IMR-90 (cell line): ENCODE measurements at regions not wholly inside any gene's neighbourhood (a gene's known extent, or its start where the extent isn't known, plus 50 kb on each side); places are given as distances from the start of the nearest gene placed in this dataset.

Experiments
- ATAC-seq: fragments of 200-7000 bp; cut with Tn5 transposase; 2 replicates; pipeline ENCODE4 v1.9.1; 2020; ENCODE audit warnings: low read depth, mild to moderate bottlenecking, moderate library complexity
- BruUV-seq: library from RNA; stranded (reverse); fragments of 400-500 nt; replicated peaks from 2 replicates; lab custom pipeline; 2021; lab: Mats Ljungman, UMichigan
- CTCF ChIA-PET: fragments of 300-600 bp; formaldehyde crosslinking; extraction: SDS; loops from one replicate; lab custom pipeline; 2021; ENCODE audit warnings: antibody characterized with exemption; lab: Yijun Ruan, JAX
- POLR2A ChIA-PET: fragments of 300-600 bp; sonication (Branson Sonifier 250); formaldehyde crosslinking; loops from one replicate; lab custom pipeline; 2022; ENCODE audit warnings: antibody characterized with exemption; ENCODE audit not compliant: unreplicated experiment; lab: Charles Lee
- DNase-seq: peaks from one replicate; pipeline ENCODE4 v3.0.0; 2013
- H2AFZ ChIP-seq: replicated peaks from 2 replicates; pipeline ENCODE3; 2013; ENCODE audit warnings: low read length, mild to moderate bottlenecking; ENCODE audit not compliant: poor library complexity
- H2AK5ac ChIP-seq: 2 replicates; pipeline ENCODE4 v1.6.1; 2013; ENCODE audit warnings: low read depth, low read length, inconsistent platforms
- H2AK9ac ChIP-seq: replicated peaks from 2 replicates; pipeline ENCODE3; 2013; ENCODE audit warnings: mild to moderate bottlenecking, low read depth, low read length, moderate library complexity; ENCODE audit not compliant: poor library complexity
- H2BK120ac ChIP-seq: 2 replicates; pipeline ENCODE4 v1.6.1; 2013; ENCODE audit warnings: low read depth, low read length, inconsistent platforms
- H2BK15ac ChIP-seq: 3 replicates; pipeline ENCODE4 v1.6.1; 2013; ENCODE audit warnings: low read depth, low read length, inconsistent platforms
- H2BK20ac ChIP-seq: 2 replicates; pipeline ENCODE4 v1.6.1; 2013; ENCODE audit warnings: low read depth, mild to moderate bottlenecking, inconsistent platforms, low read length, moderate library complexity
- H2BK5ac ChIP-seq: 2 replicates; pipeline ENCODE4 v1.6.1; 2013; ENCODE audit warnings: mild to moderate bottlenecking, low read depth, low read length, inconsistent platforms; ENCODE audit not compliant: poor library complexity, severe bottlenecking
- H3K14ac ChIP-seq: replicated peaks from 2 replicates; pipeline ENCODE4 v1.6.1; 2013; ENCODE audit warnings: low read depth, low read length, inconsistent platforms
- H3K18ac ChIP-seq: 2 replicates; pipeline ENCODE4 v1.6.1; 2013; ENCODE audit warnings: low read depth, low read length, control low read depth
- H3K23ac ChIP-seq: 2 replicates; pipeline ENCODE4 v1.6.1; 2013; ENCODE audit warnings: low read depth, low read length, inconsistent platforms
- H3K27ac ChIP-seq: 2 replicates; pipeline ENCODE4 v1.5.1; 2013; ENCODE audit warnings: mild to moderate bottlenecking, control low read depth, low read length; ENCODE audit not compliant: insufficient read depth
- H3K27me3 ChIP-seq: 2 replicates; pipeline ENCODE4 v1.6.1; 2013; ENCODE audit warnings: low read length; ENCODE audit not compliant: control insufficient read depth, insufficient read depth
- H3K36me3 ChIP-seq: 2 replicates; pipeline ENCODE4 v1.6.1; 2013; ENCODE audit warnings: low read length, mixed read lengths; ENCODE audit not compliant: control insufficient read depth, insufficient read depth
- H3K4ac ChIP-seq: 2 replicates; pipeline ENCODE4 v1.6.1; 2013; ENCODE audit warnings: low read depth, low read length, inconsistent platforms
- H3K4me1 ChIP-seq: 2 replicates; pipeline ENCODE4 v1.6.1; 2013; ENCODE audit warnings: low read length, mixed read lengths; ENCODE audit not compliant: control insufficient read depth, insufficient read depth
- H3K4me2 ChIP-seq: 2 replicates; pipeline ENCODE4 v1.6.1; 2013; ENCODE audit warnings: low read depth, mild to moderate bottlenecking, control low read depth, low read length, moderate library complexity
- H3K4me3 ChIP-seq: 2 replicates; pipeline ENCODE4 v1.5.1; 2013; ENCODE audit warnings: low read depth, mild to moderate bottlenecking, control low read depth, low read length, moderate library complexity; ENCODE audit not compliant: insufficient read depth
- H3K56ac ChIP-seq: 2 replicates; pipeline ENCODE4 v1.6.1; 2013; ENCODE audit warnings: low read length, inconsistent platforms; ENCODE audit not compliant: insufficient read depth; ENCODE audit errors: extremely low read depth
- H3K79me1 ChIP-seq, 2 experiments: 2 replicates each; pipeline ENCODE4 v1.6.1; 2013; ENCODE audit warnings: low read length in 2 of 2, inconsistent platforms in 1 of 2, low read depth in 1 of 2
- H3K9ac ChIP-seq: 2 replicates; pipeline ENCODE4 v1.6.1; 2013; ENCODE audit warnings: low read depth, low read length, control low read depth
- H3K9me1 ChIP-seq: 2 replicates; pipeline ENCODE4 v1.6.1; 2013; ENCODE audit warnings: low read length, inconsistent platforms; ENCODE audit not compliant: insufficient read depth
- H3K9me3 ChIP-seq: 2 replicates; pipeline ENCODE4 v1.6.1; 2013; ENCODE audit warnings: low read length; ENCODE audit not compliant: control insufficient read depth, insufficient read depth
- H4K20me1 ChIP-seq: 2 replicates; pipeline ENCODE4 v1.6.1; 2013; ENCODE audit warnings: low read length, inconsistent platforms; ENCODE audit not compliant: insufficient read depth
- H4K5ac ChIP-seq: 2 replicates; pipeline ENCODE4 v1.6.1; 2013; ENCODE audit warnings: mild to moderate bottlenecking, low read depth, low read length, control low read depth
- H4K8ac ChIP-seq, 2 experiments: 2 replicates each; pipeline ENCODE4 v1.6.1; 2013; ENCODE audit warnings: low read depth in 2 of 2, low read length in 2 of 2, control low read depth in 1 of 2, inconsistent platforms in 1 of 2
- H4K91ac ChIP-seq: 2 replicates; pipeline ENCODE4 v1.6.1; 2013; ENCODE audit warnings: low read depth, low read length, inconsistent platforms; ENCODE audit not compliant: insufficient read depth
- BHLHE40 ChIP-seq: fragments of 150-350 bp; IDR thresholded peaks from 2 replicates; pipeline ENCODE4 v1.6.1; 2016; ENCODE audit warnings: mild to moderate bottlenecking, low read depth, low read length
- CHD1 ChIP-seq: IDR thresholded peaks from 2 replicates; pipeline ENCODE4 v1.6.1; 2012; ENCODE audit warnings: low read depth, low read length, improper control_type of control experiment
- FOS ChIP-seq: fragments of 150-350 bp; IDR thresholded peaks from 2 replicates; pipeline ENCODE4 v1.6.1; 2016; ENCODE audit warnings: low read depth, low read length
- POLR2A ChIP-seq: IDR thresholded peaks from 2 replicates; pipeline ENCODE4 v1.6.1; 2012; ENCODE audit warnings: mild to moderate bottlenecking, low read depth, low read length
- RAD21 ChIP-seq: IDR thresholded peaks from 2 replicates; pipeline ENCODE4 v1.6.1; 2012; ENCODE audit warnings: low read length, improper control_type of control experiment
- RFX5 ChIP-seq: IDR thresholded peaks from 2 replicates; pipeline ENCODE4 v1.8.0; 2012; ENCODE audit warnings: low read depth, mild to moderate bottlenecking, low read length, moderate library complexity
- SMC3 ChIP-seq: fragments of 150-350 bp; IDR thresholded peaks from 2 replicates; pipeline ENCODE4 v1.6.1; 2016; ENCODE audit warnings: low read depth, mild to moderate bottlenecking, antibody characterized with exemption, low read length, moderate library complexity
- WGBS, 2 experiments: methylation state at CpG; one replicate each; pipeline versions ENCODE4 v1.1.5 to v1.1.7; 2013; ENCODE audit warnings: missing lambda C conversion rate in 2 of 2; ENCODE audit not compliant: insufficient read length in 1 of 2; ENCODE audit errors: extremely low coverage in 2 of 2; 5-methylcytosine and 5-hydroxymethylcytosine counted together
- dilution Hi-C: fragments of 300-500 bp; cut with HindIII; formaldehyde crosslinking; loops from one replicate; pipeline ENCODE4 v1.14.3; 2018; ENCODE audit warnings: low sequenced_read_pairs; ENCODE audit not compliant: unreplicated experiment
- in situ Hi-C: fragments of 300-500 bp; cut with MboI; formaldehyde crosslinking; loops from 3 replicates; pipeline ENCODE4 v1.14.3; 2019; ENCODE audit warnings: low sequenced_read_pairs, inconsistent platforms, mixed read lengths
- intact Hi-C: fragments of 100-400 bp; cut with micrococcal nuclease; formaldehyde crosslinking; loops from 2 replicates; pipeline ENCODE4 v1.10.0; 2022

DNA sequence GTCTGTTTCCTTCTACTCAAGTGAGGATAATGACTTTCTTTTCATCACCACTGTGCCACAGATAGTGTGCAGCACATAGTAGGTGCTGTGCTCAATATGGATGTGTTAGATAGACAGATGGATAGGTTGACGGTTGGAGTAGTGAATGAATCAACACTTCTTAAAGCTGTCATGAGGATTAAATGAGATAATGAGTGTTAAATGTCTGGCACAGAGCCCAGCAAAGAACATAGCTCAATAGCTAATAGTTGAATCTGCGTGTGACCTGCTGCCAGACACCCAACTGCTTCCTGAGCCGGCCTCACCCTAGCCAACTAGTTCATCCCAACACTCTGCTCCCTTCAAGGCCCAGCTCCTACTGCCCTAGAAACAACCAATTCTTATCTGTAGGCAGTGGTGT lies 67.7 kb upstream of the PJA1 start:
- H2BK15ac ChIP-seq: no peak overlapping the region
- H3K9ac ChIP-seq: no peak overlapping the region
- CTCF ChIA-PET: no interaction called here
- H3K9me3 ChIP-seq: peaks cover 4% of the 10 kb centered on the region; the same call in 1 of the 2 replicates
- dilution Hi-C loops (no loop called here), in situ Hi-C loops (no loop called here), intact Hi-C loops (no loop called here)
- no peaks in the 10 kb centered on the region for H4K20me1 ChIP-seq
- BruUV-seq: no TSS peak
- H2AK5ac ChIP-seq: no peak overlapping the region
- H3K9me1 ChIP-seq: no peaks in the 10 kb centered on the region; the same call in 1 of the 2 replicates
- no peak overlapping the region for H3K18ac ChIP-seq
- no peaks in the 10 kb centered on the region; the same call in 1 of the 2 replicates for H3K4me1 ChIP-seq
- no peak overlapping the region for H3K56ac ChIP-seq
- POLR2A ChIA-PET: no interaction called here
- no peak overlapping the region for H4K8ac ChIP-seq
- WGBS, 2 experiments: no CpG with 5 or more reads among the region's 3 CpGs
- H4K5ac ChIP-seq: no peak overlapping the region
- H2BK5ac ChIP-seq: no peak overlapping the region
- no peak overlapping the region for H2BK120ac ChIP-seq
- no peak overlapping the region for H2AK9ac ChIP-seq
- ATAC-seq: no peak
- H3K27ac ChIP-seq: no peak overlapping the region
- no peak overlapping the region for H3K4ac ChIP-seq
- no peak overlapping the region for H3K14ac ChIP-seq
- TF ChIP-seq FOS (no peak), BHLHE40 (no peak), RFX5 (no peak), CHD1 (no peak), POLR2A (no peak), SMC3 (no peak), RAD21 (no peak)
- H4K91ac ChIP-seq: no peak overlapping the region
- H3K36me3 ChIP-seq: no peaks in the 10 kb centered on the region
- no peak overlapping the region for H3K23ac ChIP-seq
- H3K79me1 ChIP-seq: no peaks in the 10 kb centered on the region
- no peak overlapping the region for H3K4me3 ChIP-seq
- no peak overlapping the region for H2AFZ ChIP-seq
- peaks cover 19% of the 10 kb centered on the region for H3K27me3 ChIP-seq
- DNase-seq: no peak
- H2BK20ac ChIP-seq: no peak overlapping the region
- no peak overlapping the region for H3K4me2 ChIP-seq
